ENCODE measurements at regions not wholly inside any gene's neighbourhood (a gene's known extent, or its start where the extent isn't known, plus 50 kb on each side); places are given as distances from the start of the nearest gene placed in this dataset.

DNA sequence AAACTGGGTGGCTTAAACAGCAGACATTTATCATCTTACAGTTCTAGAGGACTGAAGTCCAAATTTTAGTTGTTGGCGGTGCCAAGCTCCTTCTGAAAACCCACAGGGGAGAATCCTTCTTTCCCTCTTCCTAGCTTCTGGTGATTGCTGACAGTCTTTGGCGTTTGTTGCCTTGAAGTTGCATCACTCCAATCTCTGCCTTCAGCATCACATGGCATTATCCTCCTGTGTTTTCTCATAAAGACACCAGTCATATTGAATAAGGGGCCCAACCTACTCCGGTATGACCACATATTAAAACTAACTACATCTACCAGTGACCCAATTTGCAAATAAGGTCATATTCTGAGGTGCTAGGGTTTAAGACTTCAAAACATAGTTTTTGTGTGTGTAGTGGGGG, 472.1 kb upstream of the IGFBP3 start:
- intact Hi-C loops (cut with micrococcal nuclease) = no loop called here

GRCh38 chr7:46391231-46392201, 470.4 kb upstream of the IGFBP3 start:
- intact Hi-C loops (cut with micrococcal nuclease) = no loop called here

- intact Hi-C loops (cut with micrococcal nuclease) = no loop called here
These were observed 469.0 kb upstream of the IGFBP3 start for GRCh38 chr7:46390042-46390441.

DNA sequence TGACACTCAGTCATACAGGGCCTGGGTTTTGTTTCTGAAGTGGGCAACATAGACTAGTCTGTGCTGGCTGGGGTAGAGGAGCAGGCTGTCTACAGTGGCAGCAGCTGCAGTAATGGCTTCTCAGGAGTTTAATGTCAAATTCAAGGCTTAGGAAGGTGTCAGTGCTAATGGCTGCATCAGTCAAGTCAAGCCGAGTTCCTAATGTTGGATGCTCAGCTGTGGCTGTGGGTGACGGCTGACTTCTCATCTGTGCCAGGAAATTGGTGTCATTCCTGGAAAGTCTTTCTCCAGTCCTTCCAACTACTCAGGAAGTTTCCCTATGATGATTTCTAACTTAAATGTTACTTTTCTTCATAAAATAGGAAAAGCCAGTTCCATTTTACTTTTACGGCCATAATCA, 468.1 kb upstream of the IGFBP3 start:
- intact Hi-C loops (cut with micrococcal nuclease) = no loop called here

DNA sequence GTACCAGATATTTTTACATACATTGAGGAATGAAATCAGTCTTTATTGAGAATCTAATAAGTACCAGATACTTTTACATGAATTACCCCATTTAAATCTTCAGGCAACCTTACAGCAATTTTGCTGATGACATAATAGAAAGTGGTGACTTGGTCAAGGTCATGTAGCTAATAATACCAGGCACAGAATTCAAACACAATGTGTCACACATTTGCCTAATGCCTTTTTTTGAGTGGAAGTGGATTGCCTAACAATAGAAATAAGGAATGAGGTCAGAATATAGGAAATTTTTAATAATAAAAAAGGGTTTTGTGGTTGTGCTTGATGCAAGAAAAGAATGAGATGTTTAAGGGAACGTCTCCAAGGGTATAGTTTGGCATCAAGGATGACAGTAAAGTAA, 466.6 kb upstream of the IGFBP3 start:
- intact Hi-C loops (cut with micrococcal nuclease) = no loop called here

GRCh38 chr7:46386428-46387399, 465.6 kb upstream of the IGFBP3 start:
- intact Hi-C loops (cut with micrococcal nuclease) = no loop called here

DNA sequence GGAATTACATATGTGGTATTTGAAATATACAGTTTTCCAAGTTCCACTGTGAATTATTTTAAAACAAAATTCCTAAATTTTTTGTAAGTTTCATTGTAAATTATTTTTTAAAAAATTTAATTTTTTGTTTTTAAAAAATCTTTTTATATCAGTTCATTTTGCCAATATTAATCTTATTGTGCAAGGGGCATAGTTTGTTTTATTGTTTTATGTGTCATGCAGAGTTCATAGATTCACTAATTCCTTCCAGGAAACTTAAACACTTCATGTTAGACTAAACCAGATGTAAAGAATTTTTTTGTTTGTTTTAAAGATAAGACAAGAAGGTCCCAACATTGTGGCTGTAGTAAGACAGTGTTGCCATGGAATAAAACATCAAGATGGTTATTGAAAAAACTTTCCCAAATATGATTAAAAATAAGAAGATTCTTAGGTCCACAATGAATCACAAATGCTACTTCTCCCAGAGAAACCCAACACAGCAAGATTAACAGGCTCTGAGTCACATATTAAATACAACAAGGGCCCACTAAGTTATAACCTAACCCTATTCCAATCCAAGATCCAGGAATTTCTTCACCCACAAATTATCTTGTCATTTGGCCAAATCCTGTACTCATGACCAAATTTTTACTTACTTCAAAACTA, 464.7 kb upstream of the IGFBP3 start:
- intact Hi-C loops (cut with micrococcal nuclease) = no loop called here

GRCh38 chr7:46383605-46384004, 462.5 kb upstream of the IGFBP3 start:
- intact Hi-C loops (cut with micrococcal nuclease) = no loop called here

DNA sequence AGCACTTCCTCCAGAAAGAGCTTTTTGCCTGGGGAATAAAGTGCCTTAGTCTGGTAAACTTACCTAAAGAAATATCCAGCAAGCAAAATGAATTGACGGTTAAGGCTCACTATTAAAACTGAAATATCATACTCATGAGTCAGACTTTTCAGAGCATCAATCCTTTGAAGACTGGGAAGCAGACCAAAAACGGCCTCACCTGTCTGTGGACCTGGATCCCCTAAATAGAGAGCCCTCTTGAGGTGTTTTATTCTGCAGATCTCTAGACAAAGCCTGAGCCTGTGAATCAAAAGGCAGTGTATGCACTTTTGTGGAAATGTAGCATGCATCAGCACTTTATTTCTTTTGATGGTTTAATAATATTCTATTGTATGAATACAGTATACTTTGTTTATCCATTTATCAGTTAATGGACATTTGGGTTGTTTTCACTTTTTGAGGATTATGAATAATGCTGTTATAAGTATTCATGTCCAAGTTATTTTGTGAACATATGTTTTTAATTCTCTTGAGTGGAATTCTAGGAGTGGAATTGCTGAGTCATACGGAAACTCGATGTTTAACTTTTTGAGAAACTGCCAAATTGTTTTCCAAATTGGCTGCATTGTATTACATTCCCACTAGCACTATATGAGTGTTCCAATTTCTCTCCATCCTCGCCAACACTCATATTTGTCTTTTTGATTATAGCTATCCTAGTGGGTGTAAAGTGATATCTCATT, 449.0 kb upstream of the IGFBP3 start:
- intact Hi-C loops (cut with micrococcal nuclease) = no loop called here

DNA sequence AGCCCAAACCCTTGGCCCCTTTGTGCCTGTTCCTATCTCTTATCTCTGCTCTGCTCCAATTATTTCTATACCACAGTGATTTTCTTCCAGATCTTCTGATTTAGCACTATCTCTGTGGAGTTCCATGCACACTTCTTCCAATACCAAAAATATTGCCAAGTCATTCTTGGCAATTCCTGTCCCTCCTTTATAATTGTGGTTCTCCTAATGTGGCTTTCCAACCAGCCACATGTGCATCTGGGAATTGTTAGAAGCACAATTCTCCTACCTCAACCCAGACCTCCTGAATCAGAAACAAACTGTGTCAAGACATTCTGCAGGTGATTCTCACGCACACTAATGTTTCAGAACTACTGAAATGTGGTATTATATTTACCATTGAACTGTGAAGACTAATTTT, 447.8 kb upstream of the IGFBP3 start:
- intact Hi-C loops (cut with micrococcal nuclease) = no loop called here

- intact Hi-C loops (cut with micrococcal nuclease) = no loop called here
These were observed 445.5 kb upstream of the IGFBP3 start for GRCh38 chr7:46366526-46366925.

- intact Hi-C loops (cut with micrococcal nuclease) = no loop called here
These were observed 442.6 kb upstream of the IGFBP3 start for GRCh38 chr7:46363688-46364087.

GRCh38 chr7:46360811-46361210, 439.7 kb upstream of the IGFBP3 start:
- intact Hi-C loops (cut with micrococcal nuclease) = no loop called here

- intact Hi-C loops (cut with micrococcal nuclease) = no loop called here
These were observed 439.2 kb upstream of the IGFBP3 start for GRCh38 chr7:46360296-46360695.

GRCh38 chr7:46357851-46358250, 436.8 kb upstream of the IGFBP3 start:
- intact Hi-C loops (cut with micrococcal nuclease) = no loop called here

DNA sequence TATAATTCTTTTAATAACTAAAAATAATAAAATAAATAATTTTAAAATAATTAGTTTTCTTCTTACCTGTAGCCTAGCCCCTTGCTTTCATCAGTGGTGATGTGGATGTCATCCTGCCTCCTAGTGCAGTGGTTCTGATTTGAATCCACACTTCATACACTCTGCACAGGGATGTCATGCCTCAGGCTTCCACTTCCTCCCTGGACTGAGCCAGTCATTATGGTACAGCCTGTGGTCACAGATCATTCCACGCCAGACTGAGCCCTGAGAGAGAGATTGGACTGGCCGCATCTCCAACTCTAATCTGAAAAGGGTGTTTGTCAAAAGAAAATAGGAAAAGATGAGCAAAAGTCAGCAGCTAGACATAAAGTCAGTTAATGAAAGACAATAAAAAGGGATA, 436.2 kb upstream of the IGFBP3 start:
- intact Hi-C loops (cut with micrococcal nuclease) = no loop called here

DNA sequence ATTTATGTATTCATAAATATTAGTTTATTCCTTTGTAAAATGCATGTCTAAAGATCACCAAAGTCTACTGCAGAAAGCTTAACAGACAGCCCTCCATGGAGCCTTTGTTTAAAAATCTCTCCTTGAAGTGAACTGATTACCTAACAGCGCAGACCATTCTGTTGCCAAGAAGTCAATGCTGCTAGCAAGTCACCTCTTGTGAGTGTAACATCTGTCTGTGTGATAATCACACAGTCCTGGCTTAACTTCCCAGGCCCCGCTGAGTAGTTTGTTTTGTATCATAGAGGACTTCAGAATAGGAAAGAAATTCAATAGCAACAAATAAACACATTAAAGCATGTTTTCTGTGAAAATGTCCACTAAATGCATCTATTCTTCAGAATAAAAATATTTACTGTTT, 435.3 kb upstream of the IGFBP3 start:
- intact Hi-C loops (cut with micrococcal nuclease) = no loop called here

GRCh38 chr7:46355331-46355730, 434.3 kb upstream of the IGFBP3 start:
- intact Hi-C loops (cut with micrococcal nuclease) = no loop called here

DNA sequence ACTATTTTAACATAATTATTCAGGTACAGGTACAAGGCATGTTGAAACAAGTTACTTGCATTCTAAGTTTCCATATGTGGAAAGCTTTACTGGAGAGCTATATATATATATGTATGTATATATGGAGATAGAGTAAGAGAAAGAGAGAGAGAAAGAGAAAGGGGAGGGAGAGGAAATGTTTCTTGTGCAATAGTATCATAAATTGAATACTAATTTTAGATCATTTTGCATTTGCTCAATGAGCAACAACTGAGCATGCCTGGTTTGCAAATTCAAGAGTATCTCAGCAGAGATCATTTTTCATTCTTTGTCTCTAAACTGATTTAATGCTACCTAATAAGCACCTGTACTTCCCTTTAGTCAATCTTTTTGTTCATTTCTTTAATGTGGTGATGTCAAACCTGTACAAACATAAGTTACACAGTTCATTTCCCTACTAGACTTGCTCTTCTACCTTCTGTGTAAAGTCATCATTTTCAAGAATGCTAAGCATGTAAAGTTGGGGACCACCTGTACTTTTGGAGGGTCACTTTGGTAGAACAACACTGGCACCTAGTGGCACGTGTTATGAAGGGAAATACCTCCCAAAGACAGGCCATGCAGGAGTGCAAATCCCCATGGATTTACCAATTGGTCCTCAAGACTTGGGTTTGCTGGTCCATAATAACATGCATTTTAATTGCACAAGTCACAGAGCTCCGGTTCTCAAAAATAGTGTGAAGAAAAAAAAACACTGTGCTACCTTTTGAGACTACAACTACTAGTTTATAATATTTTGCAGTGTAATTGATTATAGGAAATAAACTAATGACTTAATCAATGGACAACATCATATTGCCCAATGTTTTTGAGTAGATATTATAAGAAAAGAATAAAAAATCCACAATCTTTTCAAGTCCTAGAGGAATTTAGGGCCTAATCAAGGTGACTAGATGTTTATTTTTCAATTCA, 431.2 kb upstream of the IGFBP3 start:
- intact Hi-C loops (cut with micrococcal nuclease) = loop anchor here (2.0 kb wide), 1 partner anchor 435 kb away; no protein-coding TSS in a partner anchor

- intact Hi-C loops (cut with micrococcal nuclease) = no loop called here
These were observed 428.4 kb upstream of the IGFBP3 start for GRCh38 chr7:46349490-46349889.

Data from T-helper 2 cell treated with Interferon-gamma antibody and Interleukin-4, amounts not matched to agents 100 ng/mL and 5 ng/mL, for 36 hours (primary cell).